Caco-2 (cell line): ENCODE measurements at regions not wholly inside any gene's neighbourhood (a gene's known extent, or its start where the extent isn't known, plus 50 kb on each side); places are given as distances from the start of the nearest gene placed in this dataset.

Experiments
- BruUV-seq: library from RNA; stranded (reverse); fragments of 400-500 nt; replicated peaks from 2 replicates; lab custom pipeline; 2021; lab: Mats Ljungman, UMichigan
- CTCF ChIA-PET: fragments of 300-600 bp; sonication (Branson Sonifier 250); formaldehyde crosslinking; loops from one replicate; lab custom pipeline; 2022; ENCODE audit warnings: antibody characterized with exemption; lab: Charles Lee
- POLR2A ChIA-PET: fragments of 300-600 bp; sonication (Branson Sonifier 250); formaldehyde crosslinking; loops from one replicate; lab custom pipeline; 2022; ENCODE audit warnings: antibody characterized with exemption; lab: Charles Lee
- DNase-seq, 2 experiments: peaks; one replicate each; pipeline versions ENCODE4 v3.0.0 to v3.0.0-alpha.2; 2020 to 2022
- H3K27me3 ChIP-seq: replicated peaks from 2 replicates; pipeline ENCODE4 v1.6.0; 2011; ENCODE audit warnings: low read length; ENCODE audit not compliant: control insufficient read depth, insufficient read depth
- H3K36me3 ChIP-seq: 2 replicates; pipeline ENCODE4 v1.5.1; 2011; ENCODE audit warnings: low read length; ENCODE audit not compliant: control insufficient read depth, insufficient read depth
- H3K4me1 ChIP-seq: fragments of 250-450 bp; sonication (Bioruptor Pico); 2 replicates; pipeline ENCODE4 v1.5.1; 2020; ENCODE audit warnings: mild to moderate bottlenecking
- H3K4me3 ChIP-seq: 2 replicates; pipeline ENCODE4 v1.5.1; 2011; ENCODE audit warnings: low read depth, mild to moderate bottlenecking, control low read depth, low read length
- H3K9me3 ChIP-seq: fragments of 250-450 bp; sonication (Bioruptor Pico); 2 replicates; pipeline ENCODE4 v1.5.1; 2020; ENCODE audit warnings: mild to moderate bottlenecking, moderate library complexity
- H3K27ac Mint-ChIP-seq: one replicate; pipeline ENCODE4 v1.8.0; 2022; ENCODE audit warnings: mixed read lengths; ENCODE audit not compliant: unreplicated experiment
- H3K27me3 Mint-ChIP-seq: one replicate; pipeline ENCODE4 v1.8.0; 2022; ENCODE audit warnings: mixed read lengths; ENCODE audit not compliant: insufficient read depth, unreplicated experiment
- H3K36me3 Mint-ChIP-seq: one replicate; pipeline ENCODE4 v1.8.0; 2022; ENCODE audit warnings: mild to moderate bottlenecking, mixed read lengths; ENCODE audit not compliant: insufficient read depth, unreplicated experiment
- H3K4me1 Mint-ChIP-seq: one replicate; pipeline ENCODE4 v1.8.0; 2022; ENCODE audit warnings: low read depth, mixed read lengths; ENCODE audit not compliant: unreplicated experiment
- H3K4me3 Mint-ChIP-seq: one replicate; pipeline ENCODE4 v1.8.0; 2022; ENCODE audit warnings: mild to moderate bottlenecking, moderate library complexity, mixed read lengths; ENCODE audit not compliant: unreplicated experiment
- H3K9me3 Mint-ChIP-seq: one replicate; pipeline ENCODE4 v1.8.0; 2022; ENCODE audit warnings: mixed read lengths; ENCODE audit not compliant: unreplicated experiment
- CTCF ChIP-seq, 2 experiments: fragments of 200-600 bp in 1 of 2; IDR thresholded peaks; 1 replicate in 1 of 2; 2 replicates in 1 of 2; pipeline versions ENCODE4 v1.5.1 to v1.8.0; 2011 to 2022; ENCODE audit warnings: antibody characterized with exemption in 1 of 2, control low read depth in 1 of 2, inconsistent platforms in 1 of 2, low read depth in 1 of 2, low read length in 1 of 2, mild to moderate bottlenecking in 1 of 2, moderate library complexity in 1 of 2; ENCODE audit not compliant: insufficient read depth in 1 of 2, severe bottlenecking in 1 of 2, unreplicated experiment in 1 of 2
- intact Hi-C: fragments of 100-400 bp; cut with micrococcal nuclease; formaldehyde crosslinking; loops from one replicate; pipeline ENCODE4 v1.10.0; 2022; ENCODE audit not compliant: unreplicated experiment

GRCh38 chr11:27253224-27253623 is 109.8 kb downstream of the CCDC34 start:
- Mint-ChIP-seq H3K36me3 (no peaks in the 10 kb centered on the region), H3K9me3 (peaks cover 9% of the 10 kb centered on the region), H3K4me1 (no peaks in the 10 kb centered on the region), H3K27me3 (peaks cover 3% of the 10 kb centered on the region), H3K27ac (no peak overlapping the region), H3K4me3 (no peak overlapping the region)
- ChIA-PET POLR2A (no interaction called here), CTCF (no interaction called here)
- DNase-seq: no peak
- no peaks in the 10 kb centered on the region for H3K36me3 ChIP-seq
- intact Hi-C loops: no loop called here
- H3K27me3 ChIP-seq: no peaks in the 10 kb centered on the region
- BruUV-seq: no TSS peak
- no peaks in the 10 kb centered on the region for H3K4me1 ChIP-seq
- H3K9me3 ChIP-seq: no peaks in the 10 kb centered on the region
- TF ChIP-seq CTCF (IDR thresholded peaks at IDR 0.05; ENCODE audit: insufficient read depth in 1 of 2, low read depth in 1 of 2, low read length in 1 of 2, severe bottlenecking in 1 of 2, unreplicated experiment in 1 of 2): no peak
- no peak overlapping the region for H3K4me3 ChIP-seq

GRCh38 chr11:27250867-27251665 is 111.9 kb downstream of the CCDC34 start:
- no peaks in the 10 kb centered on the region for H3K27me3 ChIP-seq
- H3K4me1 Mint-ChIP-seq: no peaks in the 10 kb centered on the region
- no peak overlapping the region for H3K27ac Mint-ChIP-seq
- no peaks in the 10 kb centered on the region for H3K9me3 ChIP-seq
- ChIA-PET CTCF (no interaction called here), POLR2A (no interaction called here)
- DNase-seq: no peak
- peaks cover 8% of the 10 kb centered on the region for H3K9me3 Mint-ChIP-seq
- H3K4me3 Mint-ChIP-seq: no peak overlapping the region
- H3K36me3 ChIP-seq: no peaks in the 10 kb centered on the region
- H3K36me3 Mint-ChIP-seq: no peaks in the 10 kb centered on the region
- TF ChIP-seq CTCF (IDR thresholded peaks at IDR 0.05; ENCODE audit: insufficient read depth in 1 of 2, low read depth in 1 of 2, low read length in 1 of 2, severe bottlenecking in 1 of 2, unreplicated experiment in 1 of 2): no peak
- no peaks in the 10 kb centered on the region for H3K27me3 Mint-ChIP-seq
- BruUV-seq: no TSS peak
- no peaks in the 10 kb centered on the region for H3K4me1 ChIP-seq
- no peak overlapping the region for H3K4me3 ChIP-seq
- intact Hi-C loops: no loop called here

GRCh38 chr11:27248576-27249509 is 114.2 kb downstream of the CCDC34 start:
- no TSS peak for BruUV-seq
- Mint-ChIP-seq H3K27ac (no peak overlapping the region), H3K4me3 (no peak overlapping the region), H3K9me3 (no peaks in the 10 kb centered on the region), H3K4me1 (no peaks in the 10 kb centered on the region), H3K27me3 (no peaks in the 10 kb centered on the region), H3K36me3 (no peaks in the 10 kb centered on the region)
- DNase-seq: no peak
- no peak for TF ChIP-seq CTCF (IDR thresholded peaks at IDR 0.05; ENCODE audit: insufficient read depth in 1 of 2, low read depth in 1 of 2, low read length in 1 of 2, severe bottlenecking in 1 of 2, unreplicated experiment in 1 of 2)
- no peak overlapping the region for H3K4me3 ChIP-seq
- no peaks in the 10 kb centered on the region for H3K27me3 ChIP-seq
- H3K36me3 ChIP-seq: no peaks in the 10 kb centered on the region
- no peaks in the 10 kb centered on the region for H3K4me1 ChIP-seq
- H3K9me3 ChIP-seq: no peaks in the 10 kb centered on the region
- intact Hi-C loops: no loop called here
- ChIA-PET POLR2A (no interaction called here), CTCF (no interaction called here)
